GM23338 (cell line): ENCODE measurements at regions not wholly inside any gene's neighbourhood (a gene's known extent, or its start where the extent isn't known, plus 50 kb on each side); places are given as distances from the start of the nearest gene placed in this dataset.

ENCODE experiments used
- CREB1 ChIP-seq: fragments of 250-450 bp; sonication (Bioruptor Pico); IDR thresholded peaks from 2 replicates; pipeline ENCODE4 v1.5.0; 2020; ENCODE audit warnings: low read depth, mild to moderate bottlenecking, moderate library complexity
- EZH2 ChIP-seq: fragments of 200-600 bp; sonication (generic); IDR thresholded peaks from one replicate; pipeline ENCODE4 v1.8.0; 2017; ENCODE audit warnings: antibody characterized with exemption, mild to moderate bottlenecking, low read depth; ENCODE audit not compliant: unreplicated experiment
- EZH2phosphoT487 ChIP-seq: fragments of 200-600 bp; sonication (generic); IDR thresholded peaks from one replicate; pipeline ENCODE4 v1.8.1; 2018; ENCODE audit warnings: antibody characterized with exemption; ENCODE audit not compliant: unreplicated experiment
- JUNB ChIP-seq: IDR thresholded peaks from one replicate; pipeline ENCODE4 v1.6.1; 2016; ENCODE audit warnings: antibody characterized with exemption; ENCODE audit not compliant: unreplicated experiment
- NANOG ChIP-seq: IDR thresholded peaks from 2 replicates; pipeline ENCODE4 v1.6.1; 2016; ENCODE audit warnings: antibody characterized with exemption, borderline replicate concordance
- POLR2AphosphoS5 ChIP-seq: IDR thresholded peaks from 2 replicates; pipeline ENCODE4 v1.6.1; 2016; ENCODE audit warnings: antibody characterized with exemption, low read depth
- STAT1 ChIP-seq: IDR thresholded peaks from one replicate; pipeline ENCODE4 v1.6.1; 2016; ENCODE audit warnings: antibody characterized with exemption; ENCODE audit not compliant: unreplicated experiment
- ZNF114 ChIP-seq: fragments of 250-450 bp; sonication (Bioruptor Pico); IDR thresholded peaks from 2 replicates; pipeline ENCODE4 v1.5.0; 2020; ENCODE audit warnings: mild to moderate bottlenecking, moderate library complexity
- ZNF331 ChIP-seq: fragments of 250-450 bp; sonication (Bioruptor Pico); IDR thresholded peaks from 2 replicates; pipeline ENCODE4 v1.5.0; 2020; ENCODE audit warnings: low read depth, mild to moderate bottlenecking, moderate library complexity
- TF ChIP-seq, protein P1 (sequence below), 2 experiments: fragments of 200-600 bp in 1 of 2; sonication (generic) in 1 of 2; conservative IDR thresholded peaks; 2 replicates each; pipeline versions ENCODE4 v1.5.1 to v1.6.1; 2016 to 2017; ENCODE audit warnings: antibody characterized with exemption in 2 of 2, low read depth in 2 of 2, mild to moderate bottlenecking in 2 of 2, moderate library complexity in 1 of 2
- TF ChIP-seq, protein P2 (sequence below): IDR thresholded peaks from 2 replicates; pipeline ENCODE4 v1.6.1; 2016; ENCODE audit warnings: antibody characterized with exemption
- TF ChIP-seq, protein P3 (sequence below): IDR thresholded peaks from one replicate; pipeline ENCODE4 v1.6.1; 2018; ENCODE audit warnings: antibody characterized with exemption; ENCODE audit not compliant: unreplicated experiment

DNA sequence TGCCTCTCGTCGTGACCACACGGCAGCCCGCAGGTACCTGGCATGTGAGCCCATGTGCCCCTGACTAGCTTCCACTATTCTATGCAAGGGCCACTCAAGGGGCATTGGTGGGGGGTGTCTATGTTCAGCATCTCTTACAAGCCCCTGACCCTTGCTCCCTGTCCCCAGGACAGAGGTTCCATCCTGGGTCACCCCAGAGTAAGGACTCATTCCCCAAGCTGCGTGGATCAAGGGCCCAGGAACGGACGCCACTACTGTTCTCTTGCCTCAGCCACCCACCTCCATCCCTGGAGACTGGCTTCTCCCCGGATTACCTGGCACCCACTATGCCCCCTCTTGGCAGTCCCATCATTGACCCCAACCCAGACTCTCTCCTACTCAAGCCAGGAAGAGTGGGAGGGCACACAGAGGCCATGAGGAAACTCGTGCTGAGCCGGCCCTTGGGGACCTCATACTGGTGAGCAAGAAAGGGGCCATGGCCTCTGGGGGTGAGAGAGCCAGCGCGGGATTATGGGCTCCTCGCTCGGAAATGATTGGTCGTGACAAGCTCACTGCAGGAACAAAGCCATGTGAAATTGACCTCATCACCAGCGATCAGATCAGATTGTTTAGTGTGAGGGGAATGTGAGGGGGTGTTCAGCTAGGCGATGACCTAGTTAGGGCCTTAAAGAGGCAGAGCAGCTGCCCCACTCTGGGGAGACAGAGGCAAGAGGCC, 50.1 kb upstream of the PJA1 start (continued):
- TF ChIP-seq ZNF331 (no peak), POLR2AphosphoS5 (no peak), JUNB (no peak), STAT1 (no peak), EZH2phosphoT487 (no peak), EZH2 (no peak), NANOG (no peak), CREB1 (no peak), ZNF114 (CRISPR knock-in tag) (no peak)
- TF ChIP-seq, protein P1, sequence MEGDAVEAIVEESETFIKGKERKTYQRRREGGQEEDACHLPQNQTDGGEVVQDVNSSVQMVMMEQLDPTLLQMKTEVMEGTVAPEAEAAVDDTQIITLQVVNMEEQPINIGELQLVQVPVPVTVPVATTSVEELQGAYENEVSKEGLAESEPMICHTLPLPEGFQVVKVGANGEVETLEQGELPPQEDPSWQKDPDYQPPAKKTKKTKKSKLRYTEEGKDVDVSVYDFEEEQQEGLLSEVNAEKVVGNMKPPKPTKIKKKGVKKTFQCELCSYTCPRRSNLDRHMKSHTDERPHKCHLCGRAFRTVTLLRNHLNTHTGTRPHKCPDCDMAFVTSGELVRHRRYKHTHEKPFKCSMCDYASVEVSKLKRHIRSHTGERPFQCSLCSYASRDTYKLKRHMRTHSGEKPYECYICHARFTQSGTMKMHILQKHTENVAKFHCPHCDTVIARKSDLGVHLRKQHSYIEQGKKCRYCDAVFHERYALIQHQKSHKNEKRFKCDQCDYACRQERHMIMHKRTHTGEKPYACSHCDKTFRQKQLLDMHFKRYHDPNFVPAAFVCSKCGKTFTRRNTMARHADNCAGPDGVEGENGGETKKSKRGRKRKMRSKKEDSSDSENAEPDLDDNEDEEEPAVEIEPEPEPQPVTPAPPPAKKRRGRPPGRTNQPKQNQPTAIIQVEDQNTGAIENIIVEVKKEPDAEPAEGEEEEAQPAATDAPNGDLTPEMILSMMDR (conservative IDR thresholded peaks at IDR 0.05; ENCODE audit: low read depth in 2 of 2): no peak
- TF ChIP-seq, protein P2, sequence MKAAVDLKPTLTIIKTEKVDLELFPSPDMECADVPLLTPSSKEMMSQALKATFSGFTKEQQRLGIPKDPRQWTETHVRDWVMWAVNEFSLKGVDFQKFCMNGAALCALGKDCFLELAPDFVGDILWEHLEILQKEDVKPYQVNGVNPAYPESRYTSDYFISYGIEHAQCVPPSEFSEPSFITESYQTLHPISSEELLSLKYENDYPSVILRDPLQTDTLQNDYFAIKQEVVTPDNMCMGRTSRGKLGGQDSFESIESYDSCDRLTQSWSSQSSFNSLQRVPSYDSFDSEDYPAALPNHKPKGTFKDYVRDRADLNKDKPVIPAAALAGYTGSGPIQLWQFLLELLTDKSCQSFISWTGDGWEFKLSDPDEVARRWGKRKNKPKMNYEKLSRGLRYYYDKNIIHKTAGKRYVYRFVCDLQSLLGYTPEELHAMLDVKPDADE: no peak
- TF ChIP-seq, protein P3, sequence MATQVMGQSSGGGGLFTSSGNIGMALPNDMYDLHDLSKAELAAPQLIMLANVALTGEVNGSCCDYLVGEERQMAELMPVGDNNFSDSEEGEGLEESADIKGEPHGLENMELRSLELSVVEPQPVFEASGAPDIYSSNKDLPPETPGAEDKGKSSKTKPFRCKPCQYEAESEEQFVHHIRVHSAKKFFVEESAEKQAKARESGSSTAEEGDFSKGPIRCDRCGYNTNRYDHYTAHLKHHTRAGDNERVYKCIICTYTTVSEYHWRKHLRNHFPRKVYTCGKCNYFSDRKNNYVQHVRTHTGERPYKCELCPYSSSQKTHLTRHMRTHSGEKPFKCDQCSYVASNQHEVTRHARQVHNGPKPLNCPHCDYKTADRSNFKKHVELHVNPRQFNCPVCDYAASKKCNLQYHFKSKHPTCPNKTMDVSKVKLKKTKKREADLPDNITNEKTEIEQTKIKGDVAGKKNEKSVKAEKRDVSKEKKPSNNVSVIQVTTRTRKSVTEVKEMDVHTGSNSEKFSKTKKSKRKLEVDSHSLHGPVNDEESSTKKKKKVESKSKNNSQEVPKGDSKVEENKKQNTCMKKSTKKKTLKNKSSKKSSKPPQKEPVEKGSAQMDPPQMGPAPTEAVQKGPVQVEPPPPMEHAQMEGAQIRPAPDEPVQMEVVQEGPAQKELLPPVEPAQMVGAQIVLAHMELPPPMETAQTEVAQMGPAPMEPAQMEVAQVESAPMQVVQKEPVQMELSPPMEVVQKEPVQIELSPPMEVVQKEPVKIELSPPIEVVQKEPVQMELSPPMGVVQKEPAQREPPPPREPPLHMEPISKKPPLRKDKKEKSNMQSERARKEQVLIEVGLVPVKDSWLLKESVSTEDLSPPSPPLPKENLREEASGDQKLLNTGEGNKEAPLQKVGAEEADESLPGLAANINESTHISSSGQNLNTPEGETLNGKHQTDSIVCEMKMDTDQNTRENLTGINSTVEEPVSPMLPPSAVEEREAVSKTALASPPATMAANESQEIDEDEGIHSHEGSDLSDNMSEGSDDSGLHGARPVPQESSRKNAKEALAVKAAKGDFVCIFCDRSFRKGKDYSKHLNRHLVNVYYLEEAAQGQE: no peak
